HepG2 (cell line): ENCODE measurements at regions not wholly inside any gene's neighbourhood (a gene's known extent, or its start where the extent isn't known, plus 50 kb on each side); places are given as distances from the start of the nearest gene placed in this dataset.

ENCODE experiments used
- ATAC-seq: fragments of 200-7000 bp; cut with Tn5 transposase; 3 replicates; pipeline ENCODE4 v1.9.1; 2020; ENCODE audit warnings: mild to moderate bottlenecking, moderate library complexity
- BruUV-seq: library from RNA; stranded (reverse); fragments of 400-500 nt; replicated peaks from 2 replicates; lab custom pipeline; 2021; lab: Mats Ljungman, UMichigan
- CTCF ChIA-PET: fragments of 300-600 bp; formaldehyde crosslinking; extraction: SDS; loops from one replicate; lab custom pipeline; 2021; ENCODE audit warnings: low total read pairs, inconsistent platforms, low intra/inter-chr PET ratio; lab: Yijun Ruan, JAX
- POLR2A ChIA-PET: fragments of 350-600 bp; sonication (Branson Sonifier 250); formaldehyde crosslinking; loops from one replicate; lab custom pipeline; 2020; ENCODE audit warnings: antibody characterized with exemption, inconsistent platforms; lab: Yijun Ruan, JAX
- DNase-seq: peaks from one replicate; pipeline ENCODE4 v3.0.0-alpha.2; 2015; ENCODE audit warnings: low spot score
- FAIRE-seq: peaks from 3 replicates; lab custom pipeline; 2011; peaks lifted over from hg19 to GRCh38; lab: Jason Lieb, UNC
- H2AFZ ChIP-seq: one replicate; pipeline ENCODE4 v1.6.1; 2011; ENCODE audit warnings: low read length, inconsistent platforms
- H3K27ac ChIP-seq: fragments of 300-600 bp; 3 replicates; pipeline ENCODE4 v1.8.0; 2011; ENCODE audit warnings: mixed run types, mild to moderate bottlenecking, mixed read lengths, low read length, inconsistent platforms; ENCODE audit not compliant: insufficient read depth; ENCODE audit errors: extremely low read length
- H3K27me3 ChIP-seq, 2 experiments: fragments of 200-600 bp in 1 of 2; 2 replicates in 1 of 2; 3 replicates in 1 of 2; pipeline versions ENCODE4 v1.6.0 to v1.8.0; 2011; ENCODE audit warnings: low read length in 2 of 2, mild to moderate bottlenecking in 2 of 2, moderate library complexity in 2 of 2, inconsistent platforms in 1 of 2; ENCODE audit not compliant: insufficient read depth in 2 of 2, control insufficient read depth in 1 of 2
- H3K36me3 ChIP-seq, 2 experiments: fragments of 200-600 bp in 1 of 2; replicated peaks in 1 of 2; 2 replicates in 1 of 2; 3 replicates in 1 of 2; pipeline versions ENCODE4 v1.5.1 to v1.8.0; 2011; ENCODE audit warnings: low read length in 2 of 2, inconsistent platforms in 1 of 2; ENCODE audit not compliant: insufficient read depth in 2 of 2, control insufficient read depth in 1 of 2
- H3K4me1 ChIP-seq: 2 replicates; pipeline ENCODE4 v1.5.1; 2012; ENCODE audit warnings: low read length, inconsistent platforms; ENCODE audit not compliant: insufficient read depth
- H3K4me2 ChIP-seq: 2 replicates; pipeline ENCODE4 v1.6.0; 2011; ENCODE audit warnings: low read depth, low read length, inconsistent platforms
- H3K4me3 ChIP-seq, 3 experiments: fragments of 200-600 bp in 1 of 3; sonication (generic), shearing (Covaris generic) in 1 of 3; replicated peaks in 1 of 3; 2 replicates each; pipeline ENCODE4 v1.5.1; 2011 to 2016; ENCODE audit warnings: low read length in 3 of 3, inconsistent platforms in 2 of 3, low read depth in 2 of 3, mild to moderate bottlenecking in 2 of 3, control low read depth in 1 of 3, mixed read lengths in 1 of 3; ENCODE audit not compliant: insufficient read depth in 1 of 3
- H3K79me2 ChIP-seq: one replicate; pipeline ENCODE4 v1.6.1; 2011; ENCODE audit warnings: low read length, inconsistent platforms; ENCODE audit not compliant: insufficient read depth
- H3K9ac ChIP-seq: 2 replicates; pipeline ENCODE4 v1.6.0; 2011; ENCODE audit warnings: mild to moderate bottlenecking, low read depth, low read length, inconsistent platforms; ENCODE audit not compliant: insufficient read depth
- H3K9me3 ChIP-seq: 2 replicates; pipeline ENCODE4 v1.5.1; 2012; ENCODE audit warnings: mild to moderate bottlenecking, low read length
- H4K20me1 ChIP-seq: 2 replicates; pipeline ENCODE4 v1.6.0; 2011; ENCODE audit warnings: inconsistent platforms, mild to moderate bottlenecking, low read length, moderate library complexity; ENCODE audit not compliant: insufficient read depth
- AGO1 ChIP-seq: fragments of 200-400 bp; formaldehyde crosslinking; IDR thresholded peaks from 2 replicates; pipeline ENCODE4 v1.6.1; 2017; ENCODE audit warnings: mild to moderate bottlenecking, low read depth, low read length, moderate library complexity; ENCODE audit not compliant: poor library complexity, severe bottlenecking
- PAF1 ChIP-seq: IDR thresholded peaks from 2 replicates; pipeline ENCODE4 v1.6.1; 2016; ENCODE audit warnings: missing genetic modification reagents, missing compliant biosample characterization
- PAWR ChIP-seq: sonication (generic); formaldehyde crosslinking; IDR thresholded peaks from 2 replicates; pipeline ENCODE4 v1.4.0; 2020; ENCODE audit warnings: missing genetic modification reagents, mild to moderate bottlenecking, borderline replicate concordance
- RBM22 ChIP-seq: fragments of 200-400 bp; formaldehyde crosslinking; optimal IDR thresholded peaks from 2 replicates; pipeline ENCODE3; 2017; ENCODE audit warnings: mild to moderate bottlenecking, low read length, moderate library complexity
- TCF7 ChIP-seq: sonication (generic); IDR thresholded peaks from 2 replicates; pipeline ENCODE4 v1.6.1; 2016; ENCODE audit warnings: antibody characterized with exemption, low read depth
- ZBTB2 ChIP-seq: sonication (generic); formaldehyde crosslinking; IDR thresholded peaks from 2 replicates; pipeline ENCODE4 v1.8.0; 2022; ENCODE audit warnings: low read depth, missing genetic modification reagents
- ZBTB4 ChIP-seq: sonication (generic); formaldehyde crosslinking; IDR thresholded peaks from 2 replicates; pipeline ENCODE4 v1.4.0; 2020; ENCODE audit warnings: missing genetic modification reagents, mild to moderate bottlenecking, borderline replicate concordance
- ZNF558 ChIP-seq: sonication (generic); formaldehyde crosslinking; IDR thresholded peaks from 2 replicates; pipeline ENCODE4 v1.9.0; 2022; ENCODE audit warnings: mild to moderate bottlenecking, missing genetic modification reagents, borderline replicate concordance
- ZNF687 ChIP-seq: sonication (generic); formaldehyde crosslinking; IDR thresholded peaks from 2 replicates; pipeline ENCODE4 v1.5.1; 2020; ENCODE audit warnings: mild to moderate bottlenecking, missing genetic modification reagents, moderate library complexity
- WGBS: methylation state at CpG from one replicate; pipeline ENCODE4 v1.1.6; 2017; ENCODE audit warnings: low lambda C conversion rate; 5-methylcytosine and 5-hydroxymethylcytosine counted together
- in situ Hi-C: cut with HindIII; loops from 2 replicates; pipeline ENCODE4 v1.10.0; 2017; ENCODE audit warnings: low pct_unique_long_range_greater_than_20kb; ENCODE audit not compliant: extremely low pct_ligation_motif_present
- intact Hi-C: fragments of 100-400 bp; cut with micrococcal nuclease; formaldehyde crosslinking; loops from one replicate; pipeline ENCODE4 v1.10.0; 2022; ENCODE audit not compliant: unreplicated experiment

GRCh38 chr2:239743206-239743605, 281.9 kb downstream of the NDUFA10 start:
- Histone ChIP-seq H2AFZ (no peak overlapping the region), H3K4me3 (no peak overlapping the region), H4K20me1 (no peaks in the 10 kb centered on the region; the same call in 1 of the 2 replicates), H3K36me3 (no peaks in the 10 kb centered on the region), H3K9ac (no peak overlapping the region), H3K4me1 (no peaks in the 10 kb centered on the region), H3K4me2 (no peak overlapping the region), H3K79me2 (no peaks in the 10 kb centered on the region), H3K27ac (no peak overlapping the region), H3K27me3 (peaks cover 16 to 83% of the 10 kb centered on the region in 2 experiments), H3K9me3 (no peaks in the 10 kb centered on the region)
- no peak for DNase-seq
- in situ Hi-C loops (no loop called here), intact Hi-C loops (no loop called here)
- FAIRE-seq = no peak
- no peak for ATAC-seq
- no TSS peak for BruUV-seq
- 42% methylated on average over 6 of the region's 6 CpGs for whole genome bisulfite sequencing
- POLR2A ChIA-PET = no interaction called here
- TF ChIP-seq ZNF558 (CRISPR knock-in tag) = no peak
- TF ChIP-seq TCF7 = no peak
- TF ChIP-seq RBM22 = no peak
- no peak for TF ChIP-seq PAWR (CRISPR knock-in tag)
- no peak for TF ChIP-seq ZBTB2 (CRISPR knock-in tag)
- CTCF ChIA-PET = no interaction called here

- no peak overlapping the region for H3K4me2 ChIP-seq
- 2% methylated on average over 8 of the region's 15 CpGs for WGBS
- POLR2A ChIA-PET = interaction anchor here (1.0 kb wide), 1 partner anchor 341 kb away, joined by 3 read pairs; the partner anchor contains the start of gene HDAC4
- in situ Hi-C loops (no loop called here), intact Hi-C loops (no loop called here)
- no peaks in the 10 kb centered on the region for H3K36me3 ChIP-seq
- no peak overlapping the region for H3K4me3 ChIP-seq
- FAIRE-seq (no peak), ATAC-seq (peak; percentile 68), DNase-seq (no peak)
- no peaks in the 10 kb centered on the region for H3K79me2 ChIP-seq
- no peaks in the 10 kb centered on the region for H3K4me1 ChIP-seq
- H4K20me1 ChIP-seq = no peaks in the 10 kb centered on the region
- H3K27ac ChIP-seq = no peak overlapping the region
- TF ChIP-seq ZBTB4 (CRISPR knock-in tag) = no peak
- TF ChIP-seq AGO1 = no peak
- TF ChIP-seq ZNF687 = 0 out of 2 replicates have a peak, but pooled peaks have one; percentile 16
- TF ChIP-seq PAF1 (CRISPR knock-in tag) = no peak
- no TSS peak for BruUV-seq
- H3K9ac ChIP-seq = no peak overlapping the region
- H3K27me3 ChIP-seq = peaks cover 13 to 76% of the 10 kb centered on the region in 2 experiments
- no peaks in the 10 kb centered on the region for H3K9me3 ChIP-seq
- H2AFZ ChIP-seq = no peak overlapping the region
- CTCF ChIA-PET = no interaction called here
Observed at GRCh38 chr2:239742377-239742776, 282.8 kb downstream of the NDUFA10 start.
